HCT116 (cell line): ENCODE measurements at regions not wholly inside any gene's neighbourhood (a gene's known extent, or its start where the extent isn't known, plus 50 kb on each side); places are given as distances from the start of the nearest gene placed in this dataset.

Experiments
- ATAC-seq: fragments of 200-7000 bp; cut with Tn5 transposase; 2 replicates; pipeline ENCODE4 v1.9.1; 2020; ENCODE audit warnings: mild to moderate bottlenecking, moderate library complexity
- BruUV-seq: library from RNA; stranded (reverse); fragments of 400-500 nt; replicated peaks from 2 replicates; lab custom pipeline; 2021; lab: Mats Ljungman, UMichigan
- CTCF ChIA-PET: fragments of 300-600 bp; sonication (Branson Sonifier 250); formaldehyde crosslinking; loops from one replicate; lab custom pipeline; 2021; ENCODE audit warnings: antibody characterized with exemption; lab: Charles Lee
- POLR2A ChIA-PET: fragments of 300-600, 350-600 bp; sonication (Branson Sonifier 250); formaldehyde crosslinking; loops from one replicate; lab custom pipeline; 2021; ENCODE audit warnings: antibody characterized with exemption; lab: Charles Lee
- RAD21 ChIA-PET, 2 experiments: fragments of 300-600 bp; sonication (Branson Sonifier 250); formaldehyde crosslinking; loops; one replicate each; lab custom pipeline; 2023; ENCODE audit warnings: low total read pairs in 2 of 2; ENCODE audit not compliant: uncharacterized antibody in 2 of 2, unreplicated experiment in 2 of 2, low non-redundant PET in 1 of 2; lab: Charles Lee
- DNase-seq: peaks from one replicate; pipeline ENCODE4 v3.0.0-alpha.2; 2010; ENCODE audit warnings: low read depth, low spot score
- H2AFZ ChIP-seq: fragments of 200-600 bp; shearing (Covaris generic), sonication (generic); 2 replicates; pipeline ENCODE4 v1.6.1; 2017; ENCODE audit warnings: low read depth, mixed run types, mixed read lengths, antibody characterized with exemption, low read length; ENCODE audit not compliant: poor library complexity, severe bottlenecking
- H3K27ac ChIP-seq: 2 replicates; pipeline ENCODE4 v1.5.1; 2012; ENCODE audit warnings: low read depth, low read length
- H3K27me3 ChIP-seq: fragments of 200-600 bp; sonication (generic); 2 replicates; pipeline ENCODE4 v1.6.1; 2016; ENCODE audit warnings: mixed run types, low read length, mixed read lengths; ENCODE audit not compliant: insufficient read depth
- H3K36me3 ChIP-seq, 2 experiments: fragments of 200-500 bp in 1 of 2; fragments of 200-600 bp in 1 of 2; sonication (Bioruptor generic) in 1 of 2; sonication (generic) in 1 of 2; 2 replicates each; pipeline versions ENCODE4 v1.5.1 to v1.6.1; 2014 to 2016; ENCODE audit warnings: low read length in 2 of 2, inconsistent platforms in 1 of 2, mixed read lengths in 1 of 2, mixed run types in 1 of 2; ENCODE audit not compliant: insufficient read depth in 2 of 2, control insufficient read depth in 1 of 2
- H3K4me1 ChIP-seq, 2 experiments: fragments of 200-600 bp in 1 of 2; sonication (generic) in 1 of 2; 2 replicates each; pipeline versions ENCODE4 v1.5.1 to v1.6.1; 2012 to 2017; ENCODE audit warnings: low read length in 2 of 2, inconsistent platforms in 1 of 2, mild to moderate bottlenecking in 1 of 2, mixed read lengths in 1 of 2, mixed run types in 1 of 2, moderate library complexity in 1 of 2; ENCODE audit not compliant: insufficient read depth in 2 of 2, control insufficient read depth in 1 of 2
- H3K4me2 ChIP-seq: fragments of 200-600 bp; sonication (generic); 2 replicates; pipeline ENCODE4 v1.6.1; 2017; ENCODE audit warnings: mixed run types, low read length, mixed read lengths
- H3K4me3 ChIP-seq, 2 experiments: fragments of 200-600 bp in 1 of 2; sonication (generic) in 1 of 2; replicated peaks in 1 of 2; 2 replicates each; pipeline ENCODE4 v1.5.1; 2011 to 2016; ENCODE audit warnings: low read length in 2 of 2, control low read depth in 1 of 2, low read depth in 1 of 2, mild to moderate bottlenecking in 1 of 2, mixed read lengths in 1 of 2, mixed run types in 1 of 2
- H3K79me2 ChIP-seq: fragments of 200-600 bp; sonication (generic); 2 replicates; pipeline ENCODE4 v1.6.1; 2017; ENCODE audit warnings: mild to moderate bottlenecking, mixed run types, low read length, moderate library complexity, mixed read lengths; ENCODE audit not compliant: insufficient read depth
- H3K9ac ChIP-seq: fragments of 200-600 bp; sonication (generic); 2 replicates; pipeline ENCODE4 v1.6.1; 2016; ENCODE audit warnings: low read length, mixed read lengths
- H3K9me2 ChIP-seq: fragments of 200-600 bp; sonication (generic), shearing (Covaris generic); 2 replicates; pipeline ENCODE4 v1.6.1; 2017; ENCODE audit warnings: mixed run types, mild to moderate bottlenecking, moderate library complexity; ENCODE audit not compliant: insufficient read depth
- H3K9me3 ChIP-seq, 2 experiments: fragments of 200-500 bp in 1 of 2; fragments of 200-600 bp in 1 of 2; sonication (Bioruptor generic) in 1 of 2; sonication (generic) in 1 of 2; 2 replicates each; pipeline ENCODE4 v1.6.1; 2014 to 2017; ENCODE audit warnings: low read length in 2 of 2, mixed read lengths in 2 of 2, inconsistent platforms in 1 of 2, low read depth in 1 of 2, mild to moderate bottlenecking in 1 of 2, mixed run types in 1 of 2, moderate library complexity in 1 of 2; ENCODE audit not compliant: control insufficient read depth in 1 of 2, insufficient read depth in 1 of 2
- H4K20me1 ChIP-seq: fragments of 200-600 bp; sonication (generic), shearing (Covaris generic); 2 replicates; pipeline ENCODE4 v1.6.1; 2017; ENCODE audit warnings: mixed run types, mild to moderate bottlenecking, moderate library complexity; ENCODE audit not compliant: insufficient read depth
- ATF3 ChIP-seq: IDR thresholded peaks from 2 replicates; pipeline ENCODE4 v1.6.1; 2012
- EGR1 ChIP-seq: IDR thresholded peaks from 2 replicates; pipeline ENCODE4 v1.6.1; 2012; ENCODE audit warnings: low read depth
- ELF1 ChIP-seq: IDR thresholded peaks from 2 replicates; pipeline ENCODE4 v1.6.1; 2012; ENCODE audit warnings: low read depth, borderline replicate concordance
- FOSL1 ChIP-seq: IDR thresholded peaks from 2 replicates; pipeline ENCODE4 v1.6.1; 2012; ENCODE audit warnings: low read depth
- JUND ChIP-seq: IDR thresholded peaks from 2 replicates; pipeline ENCODE4 v1.6.1; 2012
- MAX ChIP-seq: IDR thresholded peaks from 2 replicates; pipeline ENCODE4 v1.6.1; 2012
- SIN3A ChIP-seq: IDR thresholded peaks from 2 replicates; pipeline ENCODE4 v1.6.1; 2012; ENCODE audit warnings: low read depth
- SRF ChIP-seq: IDR thresholded peaks from 2 replicates; pipeline ENCODE4 v1.6.1; 2012; ENCODE audit warnings: low read depth
- YY1 ChIP-seq: IDR thresholded peaks from 2 replicates; pipeline ENCODE4 v1.6.1; 2011; ENCODE audit warnings: low read length, low read depth, moderate library complexity, mild to moderate bottlenecking; ENCODE audit not compliant: insufficient replicate concordance; ENCODE audit errors: extremely low read depth
- ZFX ChIP-seq: fragments of 450-650 bp; IDR thresholded peaks from 2 replicates; pipeline ENCODE4 v1.6.1; 2017
- ZNF274 ChIP-seq: fragments of 200-500 bp; sonication (Bioruptor generic); IDR thresholded peaks from 2 replicates; pipeline ENCODE4 v1.6.1; 2014; ENCODE audit warnings: mild to moderate bottlenecking, low read depth, low read length, inconsistent platforms
- intact Hi-C: fragments of 100-400 bp; cut with micrococcal nuclease; formaldehyde crosslinking; loops from 2 replicates; pipeline ENCODE4 v1.10.0; 2022
- TF ChIP-seq, protein P1 (sequence below), 3 experiments: fragments of 200-600 bp in 1 of 3; sonication (generic) in 1 of 3; IDR thresholded peaks in 2 of 3; conservative IDR thresholded peaks in 1 of 3; 2 replicates each; pipeline ENCODE4 v1.5.1; 2012 to 2017; ENCODE audit warnings: low read depth in 2 of 3, low read length in 2 of 3, antibody characterized with exemption in 1 of 3, borderline replicate concordance in 1 of 3, control low read depth in 1 of 3, mild to moderate bottlenecking in 1 of 3, mixed read lengths in 1 of 3, mixed run types in 1 of 3, moderate library complexity in 1 of 3; ENCODE audit not compliant: insufficient read depth in 1 of 3

- Histone ChIP-seq H3K27ac (no peak overlapping the region), H4K20me1 (no peaks in the 10 kb centered on the region), H3K79me2 (no peaks in the 10 kb centered on the region), H3K9me3 (no peaks in the 10 kb centered on the region), H3K4me1 (no peaks in the 10 kb centered on the region), H3K27me3 (no peaks in the 10 kb centered on the region), H3K9ac (no peak overlapping the region), H3K9me2 (no peaks in the 10 kb centered on the region), H3K4me2 (no peak overlapping the region), H3K36me3 (no peaks in the 10 kb centered on the region), H3K4me3 (no peak overlapping the region), H2AFZ (no peak overlapping the region)
- intact Hi-C loops: no loop called here
- no peak for TF ChIP-seq EGR1
- TF ChIP-seq ATF3: no peak
- TF ChIP-seq ZNF274: no peak
- no peak for TF ChIP-seq ZFX
- TF ChIP-seq YY1: no peak
- ChIA-PET POLR2A (no interaction called here), CTCF (no interaction called here), RAD21 (no interaction called here)
- no peak for DNase-seq
- no peak for ATAC-seq
- no TSS peak for BruUV-seq
Observed at GRCh38 chr12:88726806-88727720, 146.8 kb upstream of the KITLG start.

- no peak overlapping the region for H3K27ac ChIP-seq
- no peaks in the 10 kb centered on the region for H4K20me1 ChIP-seq
- POLR2A ChIA-PET: no interaction called here
- no peaks in the 10 kb centered on the region for H3K4me1 ChIP-seq
- RAD21 ChIA-PET: no interaction called here
- no peaks in the 10 kb centered on the region for H3K27me3 ChIP-seq
- no TSS peak for BruUV-seq
- TF ChIP-seq JUND (no peak), SRF (no peak), SIN3A (no peak), ELF1 (no peak), MAX (no peak), FOSL1 (no peak)
- TF ChIP-seq, protein P1, sequence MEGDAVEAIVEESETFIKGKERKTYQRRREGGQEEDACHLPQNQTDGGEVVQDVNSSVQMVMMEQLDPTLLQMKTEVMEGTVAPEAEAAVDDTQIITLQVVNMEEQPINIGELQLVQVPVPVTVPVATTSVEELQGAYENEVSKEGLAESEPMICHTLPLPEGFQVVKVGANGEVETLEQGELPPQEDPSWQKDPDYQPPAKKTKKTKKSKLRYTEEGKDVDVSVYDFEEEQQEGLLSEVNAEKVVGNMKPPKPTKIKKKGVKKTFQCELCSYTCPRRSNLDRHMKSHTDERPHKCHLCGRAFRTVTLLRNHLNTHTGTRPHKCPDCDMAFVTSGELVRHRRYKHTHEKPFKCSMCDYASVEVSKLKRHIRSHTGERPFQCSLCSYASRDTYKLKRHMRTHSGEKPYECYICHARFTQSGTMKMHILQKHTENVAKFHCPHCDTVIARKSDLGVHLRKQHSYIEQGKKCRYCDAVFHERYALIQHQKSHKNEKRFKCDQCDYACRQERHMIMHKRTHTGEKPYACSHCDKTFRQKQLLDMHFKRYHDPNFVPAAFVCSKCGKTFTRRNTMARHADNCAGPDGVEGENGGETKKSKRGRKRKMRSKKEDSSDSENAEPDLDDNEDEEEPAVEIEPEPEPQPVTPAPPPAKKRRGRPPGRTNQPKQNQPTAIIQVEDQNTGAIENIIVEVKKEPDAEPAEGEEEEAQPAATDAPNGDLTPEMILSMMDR (IDR thresholded peaks at IDR 0.05 in 2 of 3, conservative IDR thresholded peaks at IDR 0.05 in 1 of 3; ENCODE audit: borderline replicate concordance in 1 of 3, insufficient read depth in 1 of 3, low read depth in 2 of 3, low read length in 2 of 3): no peak
- H3K9ac ChIP-seq: no peak overlapping the region
- no peaks in the 10 kb centered on the region for H3K79me2 ChIP-seq
- intact Hi-C loops: no loop called here
- DNase-seq (no peak), ATAC-seq (no peak)
- H3K4me3 ChIP-seq: no peak overlapping the region
- CTCF ChIA-PET: no interaction called here
- peak overlapping the region; percentile 74 for H2AFZ ChIP-seq
- no peaks in the 10 kb centered on the region for H3K9me3 ChIP-seq
- H3K9me2 ChIP-seq: no peaks in the 10 kb centered on the region
- no peak overlapping the region for H3K4me2 ChIP-seq
- H3K36me3 ChIP-seq: no peaks in the 10 kb centered on the region
Observed at GRCh38 chr12:88725592-88726143, 145.4 kb upstream of the KITLG start.
